ENCODE measurements at regions not wholly inside any gene's neighbourhood (a gene's known extent, or its start where the extent isn't known, plus 50 kb on each side); places are given as distances from the start of the nearest gene placed in this dataset.

- no peak for TF ChIP-seq REST (IDR thresholded peaks at IDR 0.05; ENCODE audit: low read depth, low read length)
- no peak for TF ChIP-seq IRF3 (IDR thresholded peaks at IDR 0.05)
- no peak for TF ChIP-seq ASH2L (IDR thresholded peaks at IDR 0.05; ENCODE audit: borderline replicate concordance, low read depth)
These were observed 213.3 kb upstream of the HS3ST4 start (continued) for GRCh38 chr16:25478476-25478875.

GRCh38 chr16:25464058-25464457 lies 206.4 kb upstream of the ZKSCAN2 start:
- H2AFZ ChIP-seq (ENCODE audit: control insufficient read depth, low read depth, low read length), result no peak overlapping the region
- no peaks in the 10 kb centered on the region for H4K20me1 ChIP-seq (ENCODE audit: control insufficient read depth, insufficient read depth)
- H3K79me2 ChIP-seq (ENCODE audit: control insufficient read depth, insufficient read depth, low read length), result no peaks in the 10 kb centered on the region
- H3K4me2 ChIP-seq (ENCODE audit: control insufficient read depth, insufficient read depth), result no peak overlapping the region
- no peak overlapping the region for H3K9ac ChIP-seq (ENCODE audit: control insufficient read depth, insufficient read depth, low read length)
- WGBS (ENCODE audit: insufficient coverage, insufficient replicate concordance, low lambda C conversion rate, missing lambda C conversion rate), result 40% methylated on average over 2 of the region's 2 CpGs
- no peak overlapping the region for H3K27ac ChIP-seq (ENCODE audit: control insufficient read depth, insufficient read depth)
- FAIRE-seq (no peak), DNase-seq (ENCODE audit: low read depth, low spot score) (no peak), ATAC-seq (no peak)
- SMC1A ChIA-PET (ENCODE audit: uncharacterized antibody, unreplicated experiment), result no interaction called here
- intact Hi-C loops (cut with micrococcal nuclease; ENCODE audit: unreplicated experiment) (no loop called here), in situ Hi-C loops (cut with MboI) (no loop called here)
- no peaks in the 10 kb centered on the region for H3K27me3 ChIP-seq (replicated peaks in 1 of 2; ENCODE audit: control insufficient read depth in 2 of 2, insufficient read depth in 2 of 2, low read length in 1 of 2)
- H3K4me1 ChIP-seq (ENCODE audit: control insufficient read depth, insufficient read depth, low read length), result no peaks in the 10 kb centered on the region
- CTCF ChIA-PET, result no interaction called here
- no peak overlapping the region for H3K4me3 ChIP-seq
- TF ChIP-seq MTA2 (IDR thresholded peaks at IDR 0.05; ENCODE audit: low read depth) (no peak), PML (IDR thresholded peaks at IDR 0.05; ENCODE audit: low read length) (no peak), IRF5 (IDR thresholded peaks at IDR 0.05; ENCODE audit: borderline replicate concordance) (no peak), BHLHE40 (IDR thresholded peaks at IDR 0.05; ENCODE audit: borderline replicate concordance in 1 of 2, low read depth in 2 of 2, low read length in 1 of 2) (no peak)
- no peaks in the 10 kb centered on the region for H3K36me3 ChIP-seq (ENCODE audit: control insufficient read depth in 2 of 2, insufficient read depth in 2 of 2, low read length in 1 of 2)
- POLR2A ChIA-PET, result no interaction called here
- RAD21 ChIA-PET (ENCODE audit: unreplicated experiment), result no interaction called here
- no TSS peak for BruUV-seq (replicated peaks)
- H3K9me3 ChIP-seq (replicated peaks; ENCODE audit: control insufficient read depth, insufficient read depth, low read length), result no peaks in the 10 kb centered on the region

Data from GM12878 (cell line).